HUDEP-2 (cell line): ENCODE measurements at regions not wholly inside any gene's neighbourhood (a gene's known extent, or its start where the extent isn't known, plus 50 kb on each side); places are given as distances from the start of the nearest gene placed in this dataset.

Experiments used
- DNase-seq, 76 experiments: peaks; one replicate each; lab custom pipeline; 2025; ENCODE audit not compliant: unreplicated experiment in 76 of 76; lab: John Stamatoyannopoulos, UW

DNA sequence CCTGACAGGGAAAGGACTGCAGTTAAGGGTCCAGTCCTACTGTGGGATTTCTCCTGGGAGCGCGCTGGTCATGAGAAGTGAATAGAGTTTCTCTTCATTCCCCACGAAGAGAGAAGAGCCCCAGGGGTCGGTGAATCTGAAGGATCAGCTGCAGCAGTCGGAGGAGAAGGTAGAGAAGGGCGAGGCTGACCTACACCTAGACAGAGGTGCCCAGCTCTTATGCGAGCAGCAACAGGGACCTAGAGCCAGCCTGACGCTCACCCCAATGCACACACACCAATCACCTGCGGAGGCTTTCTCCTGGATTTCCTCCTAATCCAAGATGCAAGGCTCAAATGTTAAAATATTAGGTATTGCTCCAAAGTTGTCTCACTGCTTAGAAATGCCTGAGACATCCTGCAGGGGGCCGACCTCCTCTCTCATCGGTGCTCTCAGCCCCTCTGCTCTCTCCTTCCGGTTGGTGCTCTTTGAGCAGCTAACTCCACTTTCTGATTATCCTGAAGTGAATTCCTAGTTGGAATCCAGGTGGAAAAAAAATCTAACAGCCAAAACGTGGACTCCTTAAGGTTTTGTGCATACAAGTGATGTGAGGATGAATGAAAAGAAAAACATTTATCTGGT lies 176.4 kb downstream of the AHR start:
- no peak for DNase-seq

DNA sequence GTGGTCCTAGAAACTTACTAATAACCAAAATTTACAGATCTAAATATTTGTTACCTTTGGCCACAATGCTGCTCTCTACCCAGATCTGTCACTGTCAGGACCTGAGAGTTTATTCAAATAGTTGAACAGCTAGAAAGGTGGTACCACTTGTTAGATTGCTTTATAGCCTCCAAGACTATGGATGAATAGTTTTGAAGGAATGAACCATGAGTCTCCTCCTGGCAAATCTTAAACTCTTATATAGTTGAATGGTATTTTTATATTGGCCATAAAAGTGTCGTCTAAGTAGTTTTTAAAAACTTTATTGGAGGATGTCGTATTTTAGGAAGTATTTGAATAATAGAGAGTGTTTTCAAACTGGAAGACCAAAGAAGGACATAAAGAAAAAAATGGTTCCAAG lies 178.7 kb downstream of the AHR start:
- DNase-seq, result no peak

DNA sequence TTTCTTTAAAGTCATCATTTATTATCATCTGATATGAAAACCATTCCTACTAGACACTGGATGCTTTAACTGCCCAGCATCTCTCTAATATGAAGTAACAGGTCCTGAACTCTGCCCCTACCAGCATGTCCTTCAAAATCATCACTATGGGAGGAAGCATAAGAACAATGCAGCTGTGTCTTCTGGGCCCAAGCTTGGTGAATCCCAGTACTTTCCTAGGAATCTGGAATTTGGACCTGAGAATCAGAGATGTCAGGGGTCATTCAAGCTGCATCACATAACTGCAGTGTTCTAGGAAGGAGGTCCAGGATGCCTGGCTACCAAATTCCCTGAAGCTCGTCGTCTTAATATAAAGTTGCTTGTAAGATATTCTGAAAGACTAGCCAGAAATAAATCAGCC lies 182.7 kb downstream of the AHR start:
- no peak for DNase-seq

DNA sequence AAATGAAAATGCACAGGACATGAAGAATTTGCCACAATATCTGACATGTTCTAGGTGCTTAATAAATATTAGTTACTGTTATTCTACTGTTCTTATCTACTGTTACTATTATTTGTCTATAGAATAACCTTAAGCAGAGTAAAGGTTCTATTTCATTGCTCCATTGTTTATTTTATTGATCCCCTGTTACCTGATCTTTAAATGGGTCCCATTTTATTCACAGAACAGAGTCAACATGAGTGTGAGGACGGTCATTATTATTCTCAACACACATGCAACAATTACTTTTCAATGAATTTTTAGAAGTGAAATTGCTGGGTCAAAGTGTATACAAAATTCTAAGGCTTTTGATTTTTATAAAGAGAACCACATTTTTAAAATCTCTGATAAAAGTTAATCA lies 186.9 kb downstream of the AHR start:
- no peak for DNase-seq

DNA sequence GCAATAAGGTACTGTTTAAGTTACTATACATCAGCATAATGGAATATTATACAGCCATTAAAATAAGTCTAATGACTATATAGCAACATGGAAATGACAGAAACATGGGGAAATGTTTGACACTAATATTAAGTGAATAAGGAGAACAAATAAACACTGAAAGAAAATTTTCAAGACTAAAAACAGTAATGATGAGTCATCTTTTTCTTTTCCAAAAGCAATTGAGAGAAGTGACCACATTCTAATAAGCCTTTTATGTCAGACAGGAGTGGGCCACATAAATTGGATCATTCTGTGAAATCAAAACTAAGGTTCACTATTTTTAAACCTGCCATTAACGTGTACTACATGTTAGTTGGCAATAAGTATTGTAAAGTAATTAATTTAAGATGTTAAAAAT lies 187.5 kb downstream of the AHR start:
- DNase-seq, result no peak

DNA sequence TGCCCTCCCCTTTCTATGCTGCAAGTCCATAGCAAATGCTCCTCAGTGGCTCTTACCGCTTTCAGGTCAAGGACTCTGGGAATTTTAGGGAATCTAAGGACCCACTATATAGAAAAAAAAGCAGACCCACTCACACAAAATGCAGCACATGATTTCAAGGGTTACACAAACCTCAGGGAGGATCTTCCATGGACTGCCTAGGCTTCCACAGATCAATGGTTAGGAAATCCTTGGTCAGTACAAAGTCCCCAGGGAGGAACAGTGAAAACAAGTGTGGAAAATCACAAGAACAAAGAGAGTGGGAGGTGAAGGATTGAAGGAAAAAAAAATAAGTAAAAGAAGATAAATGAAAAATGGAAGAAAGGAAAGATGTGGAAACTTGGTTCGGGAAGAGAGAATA lies 188.4 kb downstream of the AHR start:
- no peak for DNase-seq

DNA sequence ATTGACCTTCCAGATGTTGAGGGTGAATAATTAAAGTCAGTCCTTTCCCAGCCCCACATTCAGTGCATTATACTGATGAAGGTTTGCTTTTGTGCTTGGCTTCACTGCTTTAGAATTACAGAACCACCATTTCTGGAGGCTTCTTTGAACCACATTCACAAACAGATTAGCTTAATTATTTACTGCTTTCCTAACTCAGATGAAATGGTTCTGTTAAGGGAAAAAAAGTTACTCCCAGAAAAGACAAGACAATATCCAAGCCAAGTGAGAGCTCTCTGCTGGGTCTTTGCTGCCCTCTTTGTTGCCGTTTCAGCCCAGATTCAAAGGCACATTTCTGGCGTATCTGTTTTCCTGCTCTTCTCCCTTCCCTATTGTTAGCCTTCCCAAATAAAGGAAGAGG lies 188.9 kb downstream of the AHR start:
- no peak for DNase-seq

DNA sequence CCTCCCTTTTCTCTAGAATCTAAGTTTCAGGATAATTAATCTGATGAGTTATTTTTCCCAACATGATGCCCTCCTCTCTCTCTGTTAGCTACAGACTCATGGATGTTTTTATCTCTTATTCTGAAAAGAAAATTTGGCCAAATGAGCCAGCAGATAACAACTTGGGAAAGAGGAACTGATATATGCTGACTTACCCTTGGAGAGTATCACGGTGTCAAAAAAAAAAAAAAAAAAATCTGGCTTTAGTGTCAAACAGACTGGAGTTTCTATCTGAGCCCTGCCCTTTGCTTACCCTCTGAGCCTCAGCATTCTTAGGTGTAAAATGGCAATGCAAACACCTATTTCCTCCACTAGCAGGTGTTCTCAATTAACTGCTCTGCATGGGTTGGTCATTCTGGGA lies 190.4 kb downstream of the AHR start:
- DNase-seq, result no peak

DNA sequence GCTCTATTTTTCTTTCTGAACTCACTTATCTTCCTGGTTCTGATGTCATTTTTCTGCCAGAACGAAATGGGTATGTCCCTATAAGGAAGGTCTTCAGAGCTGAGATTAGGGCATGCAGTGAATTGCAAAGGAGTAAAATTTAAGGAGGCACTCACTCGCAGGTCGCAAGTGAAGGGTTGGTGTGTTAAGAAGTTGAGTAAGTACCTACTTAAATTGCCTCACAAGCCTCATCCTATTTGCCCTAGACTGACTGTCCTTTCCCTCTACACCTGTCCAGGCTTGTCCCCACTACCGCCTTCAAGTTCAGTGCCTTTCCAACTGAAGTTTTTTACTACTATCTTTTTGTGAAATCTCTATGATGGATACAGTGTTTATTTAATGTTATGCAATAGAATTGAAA lies 191.5 kb downstream of the AHR start:
- DNase-seq, result no peak

DNA sequence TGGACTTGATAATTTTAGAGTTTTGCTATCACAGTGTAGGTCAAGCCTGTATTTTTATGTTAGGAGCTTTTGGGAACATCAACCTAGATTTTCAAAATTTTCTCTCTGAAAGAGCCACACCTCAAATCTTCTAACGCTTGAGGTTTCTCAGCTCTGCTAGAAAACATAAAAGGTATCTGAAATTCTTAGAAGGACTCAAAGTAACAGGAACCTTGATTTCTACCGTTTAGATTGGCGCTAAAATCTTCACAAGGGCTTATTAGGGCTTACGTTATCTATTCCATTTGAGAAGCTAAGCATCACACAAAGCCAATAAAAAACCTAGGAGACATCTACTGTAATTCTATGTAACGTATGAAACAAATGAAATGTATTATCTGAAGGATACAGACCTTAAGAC lies 192.4 kb downstream of the AHR start:
- no peak for DNase-seq

DNA sequence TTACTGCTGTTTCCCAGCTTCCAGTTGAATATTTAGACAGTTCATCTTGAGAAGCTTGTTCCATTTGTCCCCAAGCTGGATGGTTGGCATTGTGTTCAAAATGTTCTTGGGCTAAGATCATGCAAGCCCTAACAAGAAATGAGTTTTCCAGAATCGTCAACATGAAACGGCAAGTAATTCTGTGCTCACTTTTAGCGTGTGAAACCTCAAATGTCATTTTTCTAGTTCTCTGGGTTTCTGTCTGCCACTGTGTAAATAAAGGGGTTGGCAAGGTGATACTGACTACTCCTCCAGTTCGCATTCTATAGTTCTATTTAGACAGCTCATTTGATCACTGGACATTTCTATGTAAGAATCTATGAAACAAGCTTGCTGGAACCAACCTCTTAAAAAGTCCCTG lies 194.0 kb downstream of the AHR start:
- no peak for DNase-seq

DNA sequence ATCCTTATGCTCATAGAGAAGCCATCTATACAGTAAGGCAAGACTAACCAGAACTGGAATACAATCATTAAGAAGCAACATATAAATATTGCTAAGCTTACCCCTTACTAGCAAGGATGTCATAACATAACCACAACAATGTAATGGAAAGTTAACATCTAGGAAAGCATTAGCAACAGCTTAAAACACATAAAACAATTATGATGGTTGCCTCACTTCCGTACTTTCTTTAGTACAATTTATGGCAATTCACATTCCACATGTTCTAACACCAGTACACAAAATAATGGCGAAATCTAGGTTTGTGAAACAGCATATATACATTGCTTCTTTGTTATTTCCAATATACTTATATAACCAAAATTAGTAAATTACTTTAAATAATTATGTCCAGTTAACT lies 195.0 kb downstream of the AHR start:
- DNase-seq, result no peak

DNA sequence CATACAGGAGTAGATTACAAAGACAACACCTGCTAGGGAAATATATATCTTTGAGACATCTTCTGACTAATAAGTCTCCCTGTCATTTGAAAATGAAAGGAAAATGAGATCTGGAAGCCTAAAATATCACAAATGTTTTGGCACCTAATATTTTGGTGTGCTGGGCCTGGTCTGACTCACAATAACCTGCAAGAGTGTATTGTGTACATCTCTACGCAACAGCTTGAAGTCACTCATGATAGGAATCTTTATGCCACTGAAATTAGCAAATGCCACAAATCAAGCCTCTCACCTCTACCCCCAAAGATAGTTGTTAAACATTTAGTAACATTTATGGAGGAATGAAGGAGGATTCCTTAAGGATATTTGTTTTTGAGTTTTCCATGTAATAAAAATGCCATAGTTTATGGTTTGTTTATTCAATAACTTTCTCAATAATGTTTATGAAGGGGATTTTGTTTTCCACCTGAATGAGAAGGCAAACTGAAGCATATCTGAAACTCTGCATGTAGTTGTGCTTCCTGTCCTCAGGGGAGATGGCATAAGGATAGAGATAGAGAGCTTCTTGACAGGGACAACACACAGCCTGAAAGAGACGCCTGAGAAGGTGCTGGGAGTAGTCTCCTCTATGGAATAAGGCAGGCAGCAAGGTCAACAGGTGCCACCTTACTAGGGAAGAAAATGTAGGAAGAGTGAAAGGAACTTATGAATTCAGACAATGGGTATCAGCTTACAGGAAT lies 197.4 kb downstream of the AHR start:
- DNase-seq, result no peak

DNA sequence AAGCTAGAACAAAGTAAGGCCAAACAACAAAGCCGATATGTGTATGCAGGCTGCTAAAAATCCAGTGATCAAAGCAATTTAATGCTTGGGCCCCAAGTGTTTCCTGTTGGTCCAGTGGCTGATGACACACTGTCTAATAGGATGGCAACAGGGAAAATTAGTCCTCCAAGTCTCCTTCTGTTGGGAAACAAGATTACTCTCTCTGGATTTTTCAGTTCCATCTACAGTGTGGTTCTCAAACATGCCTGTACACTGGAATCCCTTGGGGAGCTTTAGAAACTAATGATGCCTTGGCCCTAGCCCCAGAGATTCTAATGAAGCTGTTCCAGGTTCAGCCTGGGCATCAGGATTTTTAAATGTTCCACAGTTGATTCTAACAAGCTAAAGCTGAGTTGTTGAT lies 198.7 kb downstream of the AHR start:
- no peak for DNase-seq

DNA sequence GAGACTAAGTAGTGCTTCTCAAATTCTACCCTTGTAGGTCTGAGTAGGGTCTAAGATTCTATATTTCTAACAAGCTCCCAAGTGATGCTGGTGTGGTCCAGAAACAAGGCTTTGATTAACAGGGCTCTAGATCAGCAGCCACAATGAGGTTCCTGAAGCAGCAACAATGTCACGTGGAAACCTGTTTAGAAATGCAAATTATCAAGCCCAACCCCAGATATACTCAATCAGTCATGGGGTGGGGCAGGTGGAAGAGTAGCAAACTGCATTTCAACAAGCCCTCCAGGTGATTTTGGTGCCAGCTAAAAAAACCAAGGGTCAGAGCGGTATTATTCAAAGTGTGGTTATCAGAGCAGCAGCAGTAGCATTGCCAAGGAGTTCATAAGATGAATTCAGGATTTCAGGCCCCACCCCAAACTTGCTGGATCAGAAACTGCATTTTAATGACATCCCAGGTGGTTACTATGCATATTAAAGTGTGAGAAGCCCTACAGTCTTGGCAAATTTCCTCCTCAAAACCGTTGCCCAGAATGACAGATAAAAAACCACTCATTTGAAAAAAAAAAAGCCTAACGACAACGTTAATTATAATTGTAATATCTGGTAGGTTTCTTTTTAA lies 199.2 kb downstream of the AHR start:
- no peak for DNase-seq

DNA sequence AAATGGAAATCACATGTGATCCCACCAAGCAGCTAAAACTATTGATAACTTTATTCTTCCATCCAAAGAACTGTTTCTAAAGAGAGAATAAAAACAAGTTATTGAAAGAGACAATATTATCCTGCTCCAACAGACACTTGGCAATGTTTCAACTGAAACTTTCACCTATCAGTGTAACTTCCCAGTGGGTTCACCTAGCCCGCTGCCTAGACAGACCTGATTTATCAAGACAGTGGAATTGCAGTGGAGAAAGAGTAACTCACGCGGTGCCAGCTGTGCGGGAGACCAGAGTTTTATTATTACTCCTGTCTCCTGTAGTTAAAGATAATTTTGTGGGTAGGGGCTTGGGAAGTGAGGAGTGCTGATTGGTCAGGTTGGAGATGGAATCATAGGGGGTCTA lies 199.8 kb downstream of the AHR start:
- DNase-seq, result no peak

DNA sequence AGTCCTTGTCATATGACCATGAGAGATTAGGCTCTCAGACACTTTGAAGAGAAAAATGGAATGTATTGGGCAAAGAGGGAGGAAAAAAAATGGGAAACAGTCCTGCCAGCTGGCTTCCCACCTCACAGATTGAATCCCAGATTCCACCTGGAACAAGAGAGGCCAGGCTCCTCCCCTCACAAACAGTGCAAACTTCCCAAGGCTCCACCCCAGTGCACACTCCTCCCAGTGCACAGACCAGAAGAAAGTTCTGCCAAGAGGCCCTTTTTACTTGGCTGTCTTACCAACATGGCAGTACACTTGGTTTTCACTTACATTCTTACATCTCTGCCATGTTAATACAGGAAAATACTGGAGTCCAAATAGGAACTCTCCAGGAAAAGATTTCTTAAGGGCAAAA lies 202.3 kb downstream of the AHR start:
- no peak for DNase-seq

DNA sequence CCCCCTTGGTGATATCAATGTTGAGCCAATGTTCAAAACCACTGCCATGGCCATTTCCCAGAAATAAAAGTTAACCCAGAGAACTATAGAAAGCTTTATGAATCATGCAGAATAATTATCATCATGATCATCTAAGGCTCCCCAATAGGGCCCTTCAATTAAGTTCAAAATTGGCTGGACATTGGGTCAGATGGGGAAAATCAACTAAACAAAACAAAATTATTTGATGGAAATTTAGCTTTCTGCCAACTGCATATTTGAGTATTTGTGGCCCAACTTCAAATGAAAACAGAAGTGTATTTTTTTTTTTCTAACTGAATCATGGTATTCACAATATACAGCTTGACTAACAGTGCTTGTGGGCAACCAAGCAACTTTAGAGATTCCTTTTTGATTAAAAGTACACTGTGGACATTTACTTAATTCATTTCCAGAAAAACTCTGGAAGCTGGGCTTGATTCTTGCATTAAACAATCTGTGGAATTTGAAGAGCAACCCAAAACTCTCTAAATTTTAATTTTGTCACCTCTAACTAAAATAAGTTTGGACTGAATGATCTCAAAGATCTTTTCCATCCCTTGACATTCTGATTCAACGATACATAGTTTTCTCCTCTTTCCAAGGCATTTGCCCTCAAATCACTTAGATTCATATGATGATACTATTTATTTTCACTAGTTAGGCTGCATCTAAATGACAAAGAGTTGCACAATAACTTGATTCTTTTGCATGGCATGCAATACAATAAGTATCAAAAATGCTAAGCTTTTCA lies 203.2 kb downstream of the AHR start:
- DNase-seq, result no peak

DNA sequence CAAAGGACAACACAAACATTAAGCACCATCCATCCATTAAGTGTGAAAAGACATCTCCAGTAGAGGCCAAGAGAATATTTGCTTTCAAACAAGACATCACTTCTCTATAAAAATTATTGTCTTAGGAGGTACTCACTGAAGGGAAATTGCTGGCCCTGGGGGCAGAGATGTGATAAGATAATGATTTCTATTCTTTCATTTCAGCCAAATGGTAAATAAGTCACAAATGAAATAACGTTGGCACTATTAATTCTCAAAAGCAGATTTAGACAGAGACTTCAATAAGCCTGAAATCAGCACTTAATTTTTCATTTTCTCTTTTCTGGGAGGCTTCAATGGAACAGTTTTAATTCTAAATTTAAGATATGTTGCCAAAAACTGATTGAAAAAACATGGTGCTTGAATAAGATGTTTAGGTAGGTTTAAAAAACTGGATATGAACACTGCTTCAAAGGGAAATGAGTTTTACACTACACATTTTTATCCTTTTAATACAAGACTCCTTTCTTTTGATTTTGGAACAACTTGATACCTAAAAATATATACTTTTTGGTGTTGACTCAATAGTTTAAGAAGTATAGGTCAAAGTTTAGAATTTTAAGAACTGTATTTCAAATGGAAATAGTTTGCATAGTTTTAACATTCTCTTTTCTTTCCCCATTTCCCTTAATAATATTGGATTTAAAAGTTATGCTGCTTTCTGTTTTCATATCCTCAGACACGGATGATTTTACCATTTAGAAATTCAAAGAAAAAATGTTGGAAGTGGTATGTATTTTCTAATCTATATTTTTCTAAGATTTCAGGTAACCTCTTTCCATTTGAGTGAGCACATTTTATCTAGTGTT lies 204.0 kb downstream of the AHR start:
- no peak for DNase-seq

DNA sequence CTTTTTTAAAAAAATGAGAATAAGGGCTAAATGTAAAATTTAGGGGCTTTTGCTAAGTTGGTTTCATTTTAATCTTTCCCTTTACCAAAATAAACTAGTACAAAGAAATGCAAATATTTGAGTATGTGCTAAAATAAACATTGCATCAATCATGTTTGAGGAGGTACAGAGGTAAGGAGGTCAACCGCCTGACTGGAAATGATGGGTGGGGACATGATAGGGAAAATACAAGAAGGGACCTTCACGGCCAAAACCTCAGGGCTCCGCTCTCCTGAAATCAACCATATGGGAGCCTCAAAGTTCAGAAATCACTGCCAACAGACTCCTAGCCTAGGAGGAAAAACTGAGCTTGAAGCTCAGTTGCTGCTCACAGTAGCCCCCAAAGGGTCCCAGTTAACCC lies 207.6 kb downstream of the AHR start:
- no peak for DNase-seq

DNA sequence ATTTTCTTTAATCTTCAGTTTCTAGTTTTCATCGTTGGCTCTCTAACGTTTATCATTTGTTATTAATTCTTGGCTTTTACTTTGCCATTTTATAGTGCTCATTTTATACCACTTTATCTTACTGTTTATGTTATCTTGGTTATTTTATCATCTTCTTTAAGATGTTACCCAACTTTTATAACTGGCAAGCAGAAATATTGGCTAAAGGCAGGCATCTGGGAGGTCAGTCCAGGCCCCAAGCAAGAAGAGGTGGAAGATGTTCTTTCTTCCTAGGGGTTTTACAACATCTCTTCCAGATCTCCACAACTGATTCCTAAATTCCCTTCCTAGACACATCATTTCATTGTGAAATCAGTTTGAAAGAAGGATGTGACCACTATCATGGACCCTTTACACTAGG lies 208.1 kb downstream of the AHR start:
- DNase-seq, result no peak
